Ascending aorta (tissue), 2 donors: ENCODE measurements at regions not wholly inside any gene's neighbourhood (a gene's known extent, or its start where the extent isn't known, plus 50 kb on each side); places are given as distances from the start of the nearest gene placed in this dataset.
"Not testable (repeated sequence)": the region's sequence is repeated elsewhere in the genome, so short reads cannot be mapped to it uniquely, and the experiment has no call there.

ENCODE experiments used
- DNase-seq, 2 donors: peaks; one replicate each; pipeline ENCODE4 v3.0.0-alpha.2; 2019; ENCODE audit warnings: low spot score in 2 of 2
- H3K27ac ChIP-seq, 2 donors: fragments of 200-600 bp; sonication (generic); one replicate each; pipeline ENCODE4 v1.5.1; 2016 to 2017; ENCODE audit warnings: mild to moderate bottlenecking in 1 of 2
- H3K27me3 ChIP-seq: fragments of 200-600 bp; sonication (generic); one replicate; pipeline ENCODE4 v1.5.1; 2017
- H3K36me3 ChIP-seq, 2 donors: fragments of 200-600 bp; sonication (generic); one replicate each; pipeline ENCODE4 v1.5.1; 2016
- H3K4me1 ChIP-seq, 2 donors: fragments of 200-600 bp; sonication (generic); one replicate each; pipeline ENCODE4 v1.5.1; 2016 to 2017; ENCODE audit warnings: mild to moderate bottlenecking in 1 of 2
- H3K4me3 ChIP-seq, 2 donors: fragments of 200-600 bp; sonication (generic); one replicate each; pipeline ENCODE4 v1.5.1; 2016 to 2017; ENCODE audit warnings: mild to moderate bottlenecking in 1 of 2
- H3K9me3 ChIP-seq, 2 donors: fragments of 200-600 bp; sonication (generic); one replicate each; pipeline ENCODE4 v1.5.1; 2016
- intact Hi-C: fragments of 100-400 bp; cut with DNase I; formaldehyde crosslinking; loops from one replicate; pipeline ENCODE4 v1.15.1; 2023
- TF ChIP-seq, protein P1 (sequence below), 3 experiments: fragments of 200-600 bp in 2 of 3; fragments of 450-650 bp in 1 of 3; sonication (generic) in 2 of 3; IDR thresholded peaks; one replicate each; pipeline ENCODE4 v1.5.1; 2016 to 2019; ENCODE audit warnings: antibody characterized with exemption in 3 of 3, mild to moderate bottlenecking in 1 of 3, moderate library complexity in 1 of 3

DNA sequence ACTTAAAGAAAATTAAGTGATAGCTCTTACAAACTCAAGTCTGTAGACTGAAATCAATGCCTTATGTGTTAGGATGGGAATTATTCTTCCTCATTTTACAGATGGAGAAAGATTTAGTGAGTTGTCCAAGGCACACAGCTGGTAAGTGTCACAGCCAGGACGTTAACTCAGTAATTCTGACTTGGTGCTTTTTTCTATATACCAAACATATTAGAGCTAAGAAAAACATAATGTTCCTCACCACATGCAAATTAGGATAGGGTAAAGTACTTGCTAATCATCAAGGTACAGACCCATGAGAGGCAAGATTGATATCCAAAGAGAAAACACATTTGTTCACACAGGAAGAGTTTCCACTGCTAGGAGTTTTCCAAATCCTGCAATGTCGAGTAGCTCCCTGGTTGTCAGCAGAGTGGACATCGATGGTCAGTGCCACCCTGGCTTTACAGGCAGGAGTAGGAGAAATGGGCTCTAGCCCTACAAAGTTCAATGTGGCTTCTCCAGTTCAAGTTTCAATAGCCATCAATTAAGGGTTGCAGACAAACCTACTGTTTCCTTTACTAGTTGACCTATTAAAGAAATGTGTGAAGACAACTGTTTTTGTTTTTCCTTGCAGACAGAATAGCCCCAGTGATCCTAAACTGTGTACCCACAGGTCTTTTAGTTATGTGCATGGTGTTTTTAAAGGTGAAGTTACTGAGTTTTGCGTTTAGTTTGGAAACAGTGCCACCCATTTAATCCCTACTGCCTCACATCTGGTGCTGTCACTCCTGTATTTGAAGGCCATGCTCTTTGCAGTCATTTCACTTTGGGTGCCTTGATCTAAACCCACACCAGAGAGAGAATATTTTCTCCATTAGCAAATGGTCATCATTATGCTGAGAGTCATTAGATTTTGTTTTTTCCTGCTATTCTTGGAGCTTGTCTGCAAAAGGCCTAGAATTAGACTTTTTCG, 460.8 kb upstream of the SMARCA2 start:
- TF ChIP-seq, protein P1, sequence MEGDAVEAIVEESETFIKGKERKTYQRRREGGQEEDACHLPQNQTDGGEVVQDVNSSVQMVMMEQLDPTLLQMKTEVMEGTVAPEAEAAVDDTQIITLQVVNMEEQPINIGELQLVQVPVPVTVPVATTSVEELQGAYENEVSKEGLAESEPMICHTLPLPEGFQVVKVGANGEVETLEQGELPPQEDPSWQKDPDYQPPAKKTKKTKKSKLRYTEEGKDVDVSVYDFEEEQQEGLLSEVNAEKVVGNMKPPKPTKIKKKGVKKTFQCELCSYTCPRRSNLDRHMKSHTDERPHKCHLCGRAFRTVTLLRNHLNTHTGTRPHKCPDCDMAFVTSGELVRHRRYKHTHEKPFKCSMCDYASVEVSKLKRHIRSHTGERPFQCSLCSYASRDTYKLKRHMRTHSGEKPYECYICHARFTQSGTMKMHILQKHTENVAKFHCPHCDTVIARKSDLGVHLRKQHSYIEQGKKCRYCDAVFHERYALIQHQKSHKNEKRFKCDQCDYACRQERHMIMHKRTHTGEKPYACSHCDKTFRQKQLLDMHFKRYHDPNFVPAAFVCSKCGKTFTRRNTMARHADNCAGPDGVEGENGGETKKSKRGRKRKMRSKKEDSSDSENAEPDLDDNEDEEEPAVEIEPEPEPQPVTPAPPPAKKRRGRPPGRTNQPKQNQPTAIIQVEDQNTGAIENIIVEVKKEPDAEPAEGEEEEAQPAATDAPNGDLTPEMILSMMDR (IDR thresholded peaks at IDR 0.05), result no peak
- intact Hi-C loops, result no loop called here

GRCh38 chr9:1558666-1559065, 456.5 kb upstream of the SMARCA2 start:
- intact Hi-C loops, H3K4me1 ChIP-seq, H3K4me3 ChIP-seq, H3K27ac ChIP-seq, H3K36me3 ChIP-seq, H3K9me3 ChIP-seq, DNase-seq, H3K27me3 ChIP-seq: not testable (repeated sequence)

More for the DNA sequence above, 460.8 kb upstream of the SMARCA2 start:
- Histone ChIP-seq H3K9me3 (no peaks in the 10 kb centered on the region), H3K36me3 (no peaks in the 10 kb centered on the region), H3K27me3 (no peaks in the 10 kb centered on the region), H3K4me3 (no peak overlapping the region), H3K27ac (no peak overlapping the region), H3K4me1 (no peaks in the 10 kb centered on the region)
- no peak for DNase-seq

GRCh38 chr9:1575939-1576338, 439.2 kb upstream of the SMARCA2 start:
- intact Hi-C loops, result no loop called here
- H3K4me3 ChIP-seq, result no peak overlapping the region
- H3K4me1 ChIP-seq, result no peaks in the 10 kb centered on the region
- no peaks in the 10 kb centered on the region for H3K9me3 ChIP-seq
- H3K27me3 ChIP-seq, result no peaks in the 10 kb centered on the region
- H3K27ac ChIP-seq, result no peak overlapping the region
- TF ChIP-seq, protein P1 (IDR thresholded peaks at IDR 0.05), result no peak
- no peak for DNase-seq
- H3K36me3 ChIP-seq, result no peaks in the 10 kb centered on the region

DNA sequence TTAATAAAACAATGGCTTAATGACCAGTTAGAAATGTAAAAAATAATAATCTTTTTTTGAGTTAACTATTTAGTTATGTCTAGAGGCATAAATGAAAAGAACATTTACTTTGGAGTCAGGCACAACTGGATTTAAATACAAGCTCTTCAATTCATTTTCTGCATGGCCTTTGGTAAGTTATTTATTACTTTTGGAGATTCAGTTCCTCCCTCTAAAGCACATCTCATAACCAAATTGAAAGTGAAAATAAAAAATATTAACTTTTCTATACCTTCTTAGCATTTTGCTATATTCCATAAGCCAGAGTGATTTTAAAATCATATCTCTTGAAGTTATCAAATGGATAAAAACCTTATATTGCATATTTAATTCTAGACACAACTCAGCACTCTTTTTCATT, 434.9 kb upstream of the SMARCA2 start:
- Histone ChIP-seq H3K36me3 (no peaks in the 10 kb centered on the region), H3K9me3 (no peaks in the 10 kb centered on the region), H3K4me3 (no peak overlapping the region), H3K27me3 (no peaks in the 10 kb centered on the region), H3K4me1 (no peaks in the 10 kb centered on the region), H3K27ac (no peak overlapping the region)
- TF ChIP-seq, protein P1 (IDR thresholded peaks at IDR 0.05), result no peak
- intact Hi-C loops, result no loop called here
- no peak for DNase-seq

- TF ChIP-seq, protein P1 (IDR thresholded peaks at IDR 0.05), result no peak
- H3K27me3 ChIP-seq, result no peaks in the 10 kb centered on the region
- no peaks in the 10 kb centered on the region for H3K9me3 ChIP-seq
- H3K36me3 ChIP-seq, result no peaks in the 10 kb centered on the region
- no peaks in the 10 kb centered on the region for H3K4me1 ChIP-seq
- H3K27ac ChIP-seq, result no peak overlapping the region
- no peak for DNase-seq
- H3K4me3 ChIP-seq, result no peak overlapping the region
- intact Hi-C loops, result no loop called here
These were observed 433.2 kb upstream of the SMARCA2 start for GRCh38 chr9:1581926-1582325.

DNA sequence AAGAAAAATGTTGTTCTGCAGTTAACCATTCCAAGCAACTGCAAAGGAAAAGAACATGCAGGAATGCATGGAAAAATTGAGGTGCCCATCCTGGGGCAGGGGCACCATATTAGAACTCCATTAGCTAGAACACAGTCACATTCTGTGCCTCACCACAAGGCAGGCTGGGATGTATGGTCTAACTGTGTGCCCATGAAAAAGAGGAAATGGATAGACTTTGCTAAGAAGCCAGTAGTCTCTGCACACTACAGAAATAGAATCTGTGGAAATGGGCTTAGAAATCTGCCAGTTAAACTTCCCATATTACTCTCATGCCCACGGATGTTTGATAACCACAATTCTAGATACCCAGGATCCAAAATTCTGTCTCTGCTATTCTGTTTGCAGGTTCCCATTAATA, 423.8 kb upstream of the SMARCA2 start:
- Histone ChIP-seq H3K27ac (no peak overlapping the region), H3K9me3 (no peaks in the 10 kb centered on the region), H3K4me1 (no peaks in the 10 kb centered on the region), H3K27me3 (no peaks in the 10 kb centered on the region), H3K36me3 (no peaks in the 10 kb centered on the region), H3K4me3 (no peak overlapping the region)
- DNase-seq, result no peak
- TF ChIP-seq, protein P1 (IDR thresholded peaks at IDR 0.05), result no peak
- intact Hi-C loops, result no loop called here
